Endodermal cell (in vitro differentiated cells): ENCODE measurements at regions not wholly inside any gene's neighbourhood (a gene's known extent, or its start where the extent isn't known, plus 50 kb on each side); places are given as distances from the start of the nearest gene placed in this dataset.
A peak's percentile ranks its signal among the peaks of the same experiment; 100 is the strongest.

Experiments
- DNase-seq: peaks from one replicate; pipeline ENCODE4 v3.0.0-alpha.2; 2017
- H3K27ac ChIP-seq: 2 replicates; pipeline ENCODE4 v1.5.1; 2013; ENCODE audit warnings: mild to moderate bottlenecking, low read depth, low read length, moderate library complexity
- H3K27me3 ChIP-seq: 2 replicates; pipeline ENCODE4 v1.6.1; 2013; ENCODE audit warnings: mild to moderate bottlenecking, low read length, moderate library complexity; ENCODE audit not compliant: insufficient read depth, control insufficient read depth, poor library complexity, severe bottlenecking
- H3K36me3 ChIP-seq: 2 replicates; pipeline ENCODE4 v1.7.0; 2013; ENCODE audit warnings: mild to moderate bottlenecking, low read length, moderate library complexity; ENCODE audit not compliant: control insufficient read depth, insufficient read depth
- H3K4me1 ChIP-seq: one replicate; pipeline ENCODE4 v1.7.0; 2013; ENCODE audit warnings: low read length; ENCODE audit not compliant: control insufficient read depth, insufficient read depth
- H3K4me3 ChIP-seq: 2 replicates; pipeline ENCODE4 v1.5.1; 2013; ENCODE audit warnings: mild to moderate bottlenecking, low read length, moderate library complexity
- H3K9ac ChIP-seq: 2 replicates; pipeline ENCODE4 v1.6.1; 2013; ENCODE audit warnings: mild to moderate bottlenecking, low read length, moderate library complexity; ENCODE audit not compliant: poor library complexity, severe bottlenecking; ENCODE audit errors: extremely low read depth
- H3K9me3 ChIP-seq: 2 replicates; pipeline ENCODE4 v1.6.1; 2013; ENCODE audit warnings: mild to moderate bottlenecking, low read length, moderate library complexity; ENCODE audit not compliant: control insufficient read depth
- H3K27ac Mint-ChIP-seq: 2 replicates; pipeline ENCODE4 v1.8.0; 2020; ENCODE audit warnings: mixed read lengths
- H3K27me3 Mint-ChIP-seq: 2 replicates; pipeline ENCODE4 v1.8.0; 2021; ENCODE audit warnings: mild to moderate bottlenecking, mixed read lengths; ENCODE audit not compliant: insufficient read depth
- H3K36me3 Mint-ChIP-seq: 2 replicates; pipeline ENCODE4 v1.8.0; 2020; ENCODE audit warnings: low read depth, mixed read lengths
- H3K4me1 Mint-ChIP-seq: 2 replicates; pipeline ENCODE4 v1.8.0; 2020; ENCODE audit warnings: mixed read lengths
- H3K4me3 Mint-ChIP-seq: 2 replicates; pipeline ENCODE4 v1.8.0; 2020; ENCODE audit warnings: mild to moderate bottlenecking, moderate library complexity, mixed read lengths
- H3K9me3 Mint-ChIP-seq: 2 replicates; pipeline ENCODE4 v1.8.0; 2020; ENCODE audit warnings: mild to moderate bottlenecking, mixed read lengths
- CTCF ChIP-seq: fragments of 200-600 bp; sonication (generic); conservative IDR thresholded peaks from 2 replicates; pipeline ENCODE4 v1.5.0; 2021; ENCODE audit warnings: antibody characterized with exemption, mild to moderate bottlenecking
- WGBS, 2 experiments: methylation state at CpG; one replicate each; pipeline versions ENCODE4 v1.1.5 to v1.1.7; 2013; ENCODE audit warnings: missing lambda C conversion rate in 2 of 2, mixed read lengths in 1 of 2; ENCODE audit not compliant: insufficient coverage in 1 of 2, insufficient read length in 1 of 2; 5-methylcytosine and 5-hydroxymethylcytosine counted together

DNA sequence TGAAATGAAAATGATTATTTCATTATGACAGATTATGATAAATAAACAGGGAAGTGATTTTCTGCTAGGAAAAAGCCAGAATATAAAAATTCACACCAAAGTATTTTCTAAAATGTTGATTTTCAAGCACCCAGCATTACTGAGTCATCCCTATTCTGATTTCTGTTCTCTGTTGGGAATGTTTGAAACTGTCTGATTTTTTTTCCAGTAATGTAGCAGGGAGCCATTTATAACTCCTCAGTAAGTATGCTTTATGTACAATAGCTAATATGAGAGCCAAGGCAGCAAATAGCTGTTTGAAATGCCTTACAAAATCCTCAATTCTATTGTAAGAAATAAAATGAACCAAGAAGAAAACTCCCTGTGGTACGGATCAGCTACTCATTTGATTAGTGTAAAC lies 471.7 kb upstream of the TYRP1 start:
- no peak overlapping the region for H3K27ac Mint-ChIP-seq
- no peaks in the 10 kb centered on the region for H3K36me3 Mint-ChIP-seq
- 100% methylated on average over 1 of the region's 1 CpG; no CpG with 5 or more reads in 1 of the 2 experiments for WGBS, 2 experiments
- no peak overlapping the region for H3K4me3 Mint-ChIP-seq
- DNase-seq: no peak
- no peak overlapping the region for H3K27ac ChIP-seq
- H3K4me1 ChIP-seq: no peaks in the 10 kb centered on the region
- H3K27me3 ChIP-seq: no peaks in the 10 kb centered on the region
- H3K36me3 ChIP-seq: no peaks in the 10 kb centered on the region
- no peak overlapping the region for H3K4me3 ChIP-seq
- H3K9me3 Mint-ChIP-seq: peaks cover 4% of the 10 kb centered on the region
- H3K9ac ChIP-seq: no peak overlapping the region
- no peaks in the 10 kb centered on the region for H3K9me3 ChIP-seq
- no peak for TF ChIP-seq CTCF
- peaks cover 5% of the 10 kb centered on the region for H3K4me1 Mint-ChIP-seq
- no peaks in the 10 kb centered on the region for H3K27me3 Mint-ChIP-seq

GRCh38 chr9:12224449-12224848 lies 468.7 kb upstream of the TYRP1 start:
- Histone ChIP-seq H3K4me3 (no peak overlapping the region), H3K4me1 (no peaks in the 10 kb centered on the region), H3K9me3 (no peaks in the 10 kb centered on the region), H3K27ac (no peak overlapping the region), H3K27me3 (no peaks in the 10 kb centered on the region), H3K9ac (no peak overlapping the region), H3K36me3 (no peaks in the 10 kb centered on the region)
- no peak for TF ChIP-seq CTCF
- WGBS, 2 experiments: 50 to 90% methylated on average over 1 of the region's 4 CpGs
- Mint-ChIP-seq H3K9me3 (peaks cover 4% of the 10 kb centered on the region), H3K36me3 (no peaks in the 10 kb centered on the region), H3K4me1 (peaks cover 5% of the 10 kb centered on the region), H3K27ac (peak overlapping the region; percentile 22), H3K4me3 (no peak overlapping the region), H3K27me3 (no peaks in the 10 kb centered on the region)
- DNase-seq: peak; percentile 59

DNA sequence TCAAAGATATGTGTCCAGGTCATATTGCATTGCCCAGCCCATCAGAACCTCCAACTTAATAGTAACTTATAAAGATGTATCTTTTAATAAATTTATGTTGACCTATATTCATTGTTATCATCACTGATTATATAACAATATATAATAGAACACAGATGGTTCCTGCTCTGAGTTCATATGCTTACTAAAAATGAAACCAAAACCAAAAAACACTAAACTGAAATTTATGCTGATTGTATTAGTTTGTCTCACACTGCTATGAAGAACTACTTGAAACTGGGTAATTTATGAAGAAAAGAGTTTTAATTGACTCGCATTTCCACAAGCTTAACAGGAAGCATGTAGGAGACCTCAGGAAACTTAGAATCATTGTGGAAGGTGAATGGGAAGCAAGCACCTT lies 462.5 kb upstream of the TYRP1 start:
- Histone ChIP-seq H3K9ac (no peak overlapping the region), H3K27me3 (no peaks in the 10 kb centered on the region), H3K4me3 (no peak overlapping the region), H3K4me1 (no peaks in the 10 kb centered on the region), H3K9me3 (peaks cover 23% of the 10 kb centered on the region), H3K27ac (no peak overlapping the region), H3K36me3 (no peaks in the 10 kb centered on the region)
- Mint-ChIP-seq H3K4me1 (no peaks in the 10 kb centered on the region), H3K36me3 (peaks cover 10% of the 10 kb centered on the region), H3K27me3 (no peaks in the 10 kb centered on the region), H3K27ac (no peak overlapping the region), H3K9me3 (peaks cover 32% of the 10 kb centered on the region), H3K4me3 (no peak overlapping the region)
- TF ChIP-seq CTCF: no peak
- no peak for DNase-seq
- 97% methylated on average over 1 of the region's 1 CpG; no CpG with 5 or more reads in 1 of the 2 experiments for WGBS, 2 experiments
